ENCODE measurements at regions not wholly inside any gene's neighbourhood (a gene's known extent, or its start where the extent isn't known, plus 50 kb on each side); places are given as distances from the start of the nearest gene placed in this dataset.

DNA sequence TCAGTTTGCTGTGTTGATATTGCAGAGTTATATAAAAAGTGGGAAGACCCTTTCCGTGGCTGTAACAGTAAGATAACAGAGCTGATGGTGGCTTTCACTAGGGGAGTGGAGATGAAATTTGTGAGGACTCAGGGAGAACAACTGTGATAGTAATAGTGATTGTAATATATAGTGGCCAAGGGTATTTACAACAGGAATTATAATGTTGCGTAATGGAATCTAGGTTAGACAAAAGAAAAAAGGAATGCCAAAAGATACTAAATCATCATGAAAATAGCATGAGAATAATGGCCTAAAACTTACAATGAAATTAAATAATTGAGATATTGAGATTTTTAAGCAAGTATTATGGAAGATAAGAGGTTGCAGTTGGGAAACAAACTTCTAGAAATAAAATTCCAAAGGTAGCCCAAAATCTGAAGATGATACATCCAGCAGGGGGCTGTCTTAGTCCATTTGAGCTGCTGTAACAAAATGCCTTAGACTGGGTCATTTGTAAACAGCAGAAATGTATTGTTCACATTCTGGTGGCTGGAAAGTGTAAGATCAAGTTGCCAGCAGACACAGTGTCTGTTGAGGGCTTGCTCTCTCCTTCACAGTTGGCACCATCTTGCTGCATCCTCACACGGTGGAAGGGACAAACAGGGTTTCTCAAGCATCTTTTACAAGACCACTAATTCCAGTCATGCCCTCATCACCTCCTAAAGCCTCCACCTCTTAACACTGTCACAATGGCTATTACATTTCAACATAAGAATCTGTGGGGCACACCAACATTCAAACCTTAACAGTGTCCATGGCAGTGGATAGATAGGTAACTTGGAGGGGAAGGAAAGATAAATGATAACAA lies 711.2 kb downstream of the MRPL39 start:
- no peak for DNase-seq (ENCODE audit: low read depth in 2 of 2)

DNA sequence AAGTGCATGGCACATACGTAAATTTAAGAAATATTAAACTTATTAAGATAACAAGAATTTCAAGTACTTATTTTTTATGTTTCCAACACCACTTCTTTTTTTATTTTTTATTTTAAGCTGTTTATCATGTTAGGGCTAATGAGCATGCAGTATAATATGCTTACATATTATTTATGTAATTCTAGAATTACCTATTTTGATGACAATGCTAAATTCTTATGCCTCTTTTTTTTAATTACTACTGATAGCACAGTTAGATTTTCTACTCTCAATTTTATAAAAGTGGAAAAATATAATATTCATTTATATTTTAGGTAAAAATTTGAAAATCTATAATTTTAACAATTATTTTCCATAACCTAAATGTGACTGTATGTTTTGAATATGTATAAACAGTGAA lies 713.0 kb downstream of the MRPL39 start:
- DNase-seq (ENCODE audit: low read depth in 2 of 2): no peak

- no peak for DNase-seq (ENCODE audit: low read depth in 2 of 2)
Measured at GRCh38 chr21:24890021-24890420, 717.3 kb downstream of the MRPL39 start.

- no peak for DNase-seq (ENCODE audit: low read depth in 2 of 2)
Measured at GRCh38 chr21:24881506-24881905, 725.8 kb downstream of the MRPL39 start.

DNA sequence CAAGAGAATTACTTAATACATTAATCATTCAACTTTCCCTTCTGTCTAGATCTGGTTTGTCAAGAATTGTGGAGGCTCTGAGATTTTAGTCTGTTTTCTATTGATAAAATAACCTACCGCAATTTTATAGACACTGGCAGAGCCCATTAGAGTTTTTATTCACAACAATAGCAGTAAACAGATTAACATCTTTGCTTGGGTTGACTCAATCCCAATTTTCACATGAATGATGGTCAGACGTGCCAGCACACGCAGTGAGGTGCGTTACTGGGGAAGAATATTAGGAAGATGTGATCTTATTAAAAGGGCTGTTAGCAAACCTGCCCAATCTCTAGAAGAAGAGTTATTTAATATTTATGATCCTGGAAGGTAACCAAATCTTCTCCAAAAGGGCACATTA lies 736.6 kb downstream of the MRPL39 start:
- no peak for DNase-seq (ENCODE audit: low read depth in 2 of 2)

DNA sequence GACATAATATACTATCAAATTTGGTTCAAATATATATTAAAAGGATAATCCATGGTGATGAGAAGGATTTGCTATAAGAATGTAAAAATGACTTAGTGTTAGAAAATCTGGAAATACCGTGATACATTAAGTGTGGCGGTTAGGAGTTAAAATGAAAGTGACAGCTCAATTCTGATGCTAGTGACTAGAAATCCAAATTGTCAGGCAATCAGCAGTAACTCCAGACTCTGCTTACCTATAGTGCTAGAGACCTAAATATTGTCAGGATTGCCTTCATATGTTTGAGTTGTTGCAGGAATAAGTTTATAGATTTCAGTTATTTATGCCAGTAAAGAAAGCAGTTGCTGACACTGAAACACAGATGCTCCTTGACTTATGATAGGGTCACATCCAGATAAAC lies 737.4 kb downstream of the MRPL39 start:
- DNase-seq (ENCODE audit: low read depth in 2 of 2): no peak

DNA sequence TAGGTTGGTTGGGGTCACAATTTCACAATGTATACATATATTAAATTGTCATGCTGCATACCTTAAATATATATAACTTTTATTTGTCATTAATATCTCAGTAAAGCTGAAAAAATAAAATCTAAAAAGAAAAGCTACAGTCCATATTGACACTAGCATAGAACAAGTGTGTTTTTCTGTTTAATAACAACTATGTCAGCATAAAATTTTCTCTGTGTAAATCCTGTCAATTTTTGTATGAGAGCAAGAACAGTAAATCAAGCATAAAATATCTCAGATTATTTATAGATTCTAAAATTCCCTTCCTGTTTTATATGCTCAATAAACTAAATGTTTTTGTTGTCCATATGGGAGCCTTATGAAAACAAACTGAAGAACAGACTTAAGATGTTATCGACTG lies 739.2 kb downstream of the MRPL39 start:
- DNase-seq (ENCODE audit: low read depth in 2 of 2): no peak

DNA sequence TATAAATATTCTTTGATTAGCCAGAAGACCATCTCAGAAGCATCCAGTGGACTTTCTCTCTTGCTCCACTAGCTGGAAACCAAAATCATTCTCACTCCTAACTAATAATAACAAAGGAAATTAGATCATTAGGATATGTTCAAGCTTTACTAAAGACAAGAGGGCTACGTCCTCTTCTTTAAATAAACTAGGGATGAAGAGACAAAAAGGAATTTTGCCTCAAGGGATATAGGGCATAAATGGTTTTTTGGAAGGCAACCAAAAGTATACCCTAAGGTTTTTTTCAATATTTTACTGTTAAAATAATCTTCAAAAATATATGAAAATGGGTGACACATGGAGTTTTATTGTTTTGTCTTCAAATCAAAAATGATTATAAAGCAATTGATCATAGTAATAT lies 745.8 kb downstream of the MRPL39 start:
- no peak for DNase-seq (ENCODE audit: low read depth in 2 of 2)

DNA sequence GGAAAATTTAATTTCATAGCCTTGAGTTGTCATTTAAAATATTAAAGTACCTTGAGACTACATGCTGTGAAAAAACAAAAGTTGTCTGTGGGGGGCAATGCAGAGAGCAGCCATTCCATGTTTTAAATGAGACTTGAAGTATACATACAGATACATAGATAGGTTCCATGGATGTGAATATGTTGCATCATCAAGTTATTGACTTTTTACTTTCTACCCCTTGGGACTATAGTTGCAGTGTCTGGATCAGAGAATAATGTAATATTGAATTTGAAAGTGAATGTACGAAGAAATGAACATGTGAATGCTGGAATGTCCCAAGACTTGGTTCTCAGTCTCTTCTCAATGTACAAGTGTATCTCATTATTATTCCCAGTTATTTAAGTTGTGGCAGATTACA lies 751.0 kb downstream of the MRPL39 start:
- DNase-seq (ENCODE audit: low read depth in 2 of 2): no peak

DNA sequence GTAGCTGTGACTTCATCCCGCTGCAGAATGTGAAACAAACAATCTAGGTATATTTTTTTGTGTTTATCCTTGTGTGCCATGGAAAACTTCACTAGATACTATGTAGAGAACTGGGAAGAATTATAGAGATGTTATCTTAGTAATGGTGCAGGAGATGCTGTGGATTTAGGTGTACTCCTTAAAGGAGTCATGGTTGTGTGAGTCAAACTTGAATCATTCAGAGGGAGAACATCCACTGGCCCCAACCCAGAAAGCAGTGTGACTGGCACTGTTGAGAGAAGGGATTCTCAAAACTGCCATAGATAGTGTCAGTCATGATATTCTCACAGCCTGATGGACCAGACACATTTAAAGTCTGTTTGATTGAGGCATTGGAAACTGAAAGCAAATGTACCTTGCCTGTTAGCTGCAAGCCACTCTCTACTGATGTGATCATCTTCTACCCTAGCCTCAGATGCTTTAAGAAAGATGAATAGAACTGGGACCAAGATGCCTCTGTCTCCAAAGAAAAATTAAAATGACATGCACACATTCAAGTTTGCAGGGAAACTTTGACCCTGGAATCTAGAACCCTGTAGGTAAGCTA lies 754.6 kb downstream of the MRPL39 start:
- DNase-seq (ENCODE audit: low read depth in 2 of 2): no peak

DNA sequence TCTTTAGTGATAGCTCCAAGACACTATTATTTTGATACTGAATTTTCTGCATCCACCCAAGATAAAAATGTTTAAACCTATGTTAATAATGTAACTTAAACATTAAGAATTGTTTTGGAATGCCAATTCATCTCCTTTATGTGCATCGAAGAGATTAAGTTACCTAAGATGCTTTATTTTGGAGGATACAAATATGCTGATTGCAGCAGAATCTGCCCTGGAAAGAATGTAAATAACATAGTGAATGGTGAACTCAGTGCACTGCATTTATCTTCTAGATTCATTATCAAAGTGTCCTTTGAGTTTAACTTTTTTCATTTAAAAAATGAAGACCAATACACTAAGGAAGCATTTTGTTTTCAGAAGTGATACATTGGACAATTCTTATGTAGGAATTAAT lies 757.2 kb downstream of the MRPL39 start:
- DNase-seq (ENCODE audit: low read depth in 2 of 2): no peak

GRCh38 chr21:24844671-24845070 lies 762.6 kb downstream of the MRPL39 start:
- no peak for DNase-seq (ENCODE audit: low read depth in 2 of 2)

DNA sequence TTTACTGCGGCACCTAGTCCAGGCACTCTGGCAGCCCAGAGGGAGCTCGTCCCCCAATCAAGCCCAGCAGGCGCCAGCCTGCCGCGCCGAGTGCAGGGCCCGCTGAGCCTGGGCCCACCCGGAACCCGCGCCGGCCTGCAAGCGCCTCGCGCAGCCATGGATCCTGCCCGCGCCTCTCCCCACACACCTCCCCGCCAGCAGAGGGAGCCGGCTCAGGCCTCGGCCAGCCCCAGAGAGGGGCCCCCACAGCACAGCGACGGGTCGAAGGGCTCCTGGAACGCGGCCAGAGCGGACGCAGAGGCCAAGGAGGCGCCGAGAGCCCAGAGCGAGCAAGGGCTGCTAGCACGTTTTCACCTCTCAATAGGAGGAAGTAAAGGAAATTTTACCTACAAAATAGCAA lies 767.0 kb downstream of the MRPL39 start:
- DNase-seq (ENCODE audit: low read depth in 2 of 2): no peak

DNA sequence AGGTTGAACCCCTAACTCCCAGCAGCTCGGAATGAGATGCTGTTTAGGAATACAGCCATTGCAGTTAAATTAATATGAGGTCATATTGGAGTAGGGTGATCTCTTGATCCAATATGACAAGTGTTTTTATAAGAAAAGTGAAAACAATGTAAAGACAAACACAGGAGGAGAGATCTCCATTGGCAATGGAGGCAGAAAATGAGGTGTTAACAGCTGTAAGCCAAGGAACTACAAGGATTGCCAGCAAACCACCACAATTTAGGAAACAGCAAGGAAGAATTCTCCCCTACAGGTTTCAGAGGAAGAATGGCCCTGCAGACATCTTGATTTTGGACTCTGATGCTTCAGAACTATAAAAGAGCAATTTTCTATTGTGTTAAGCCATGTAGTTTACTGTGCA lies 774.3 kb downstream of the MRPL39 start:
- no peak for DNase-seq (ENCODE audit: low read depth in 2 of 2)

DNA sequence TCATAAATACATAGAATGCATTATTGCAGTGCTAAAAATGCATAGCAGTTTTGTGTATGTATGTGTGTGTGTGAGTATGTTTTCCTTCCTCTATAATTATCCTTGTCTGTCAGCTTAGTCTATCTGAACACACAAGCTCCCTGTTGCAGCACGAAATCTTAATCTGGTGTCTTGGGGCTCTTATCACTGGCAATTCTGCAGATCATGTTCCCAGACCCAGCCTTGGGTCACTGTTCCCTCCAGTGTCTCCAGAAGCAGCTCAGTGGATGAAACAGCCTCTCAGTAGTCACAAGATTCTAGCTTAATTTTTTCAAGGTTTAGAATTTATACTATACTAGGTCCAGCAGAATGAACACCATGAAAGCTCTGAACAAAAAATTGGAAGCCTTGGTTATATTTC lies 777.9 kb downstream of the MRPL39 start:
- DNase-seq (ENCODE audit: low read depth in 2 of 2): no peak

GRCh38 chr21:24826822-24827221 lies 780.5 kb downstream of the MRPL39 start:
- DNase-seq (ENCODE audit: low read depth in 2 of 2): no peak

GRCh38 chr21:24825348-24825747 lies 781.9 kb downstream of the MRPL39 start:
- no peak for DNase-seq (ENCODE audit: low read depth in 2 of 2)

DNA sequence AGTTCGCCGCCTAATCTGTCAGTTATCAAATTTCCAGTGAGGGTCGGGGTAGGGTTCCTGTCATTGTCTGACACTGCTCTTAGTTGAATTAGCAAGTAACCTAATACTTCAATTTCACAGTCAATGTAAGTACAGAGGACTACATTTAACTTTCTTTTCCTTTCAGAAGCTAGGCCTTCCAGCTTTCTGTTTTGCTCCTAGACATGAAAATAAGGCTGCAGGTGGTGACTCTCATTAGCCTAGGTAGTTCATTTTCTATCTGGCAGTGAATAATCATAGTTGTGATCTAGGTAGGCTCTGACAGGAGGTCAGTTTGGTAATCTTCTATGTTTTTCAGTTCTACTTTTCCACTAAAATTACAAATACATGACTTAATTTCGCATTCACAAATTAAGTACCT lies 783.1 kb downstream of the MRPL39 start:
- DNase-seq (ENCODE audit: low read depth in 2 of 2): no peak

DNA sequence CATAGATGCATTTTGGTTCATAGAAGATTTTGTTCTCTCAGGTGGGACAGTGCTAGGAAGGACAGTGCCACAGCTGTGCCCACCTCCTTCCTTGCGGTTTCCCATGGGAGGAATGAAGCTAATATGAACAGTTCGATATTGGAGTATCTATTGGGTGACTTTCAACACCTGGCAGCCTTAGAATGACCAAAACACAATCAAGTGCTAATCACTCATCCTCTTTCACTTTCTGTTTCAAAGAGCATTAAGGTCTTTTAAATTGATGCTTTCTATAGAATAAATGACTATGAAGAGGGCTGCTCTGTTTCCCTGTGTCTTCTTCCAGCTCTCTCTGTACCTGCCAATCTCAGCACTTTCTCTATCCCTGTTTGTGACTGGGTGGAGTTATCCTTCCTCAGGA lies 784.0 kb downstream of the MRPL39 start:
- no peak for DNase-seq (ENCODE audit: low read depth in 2 of 2)

DNA sequence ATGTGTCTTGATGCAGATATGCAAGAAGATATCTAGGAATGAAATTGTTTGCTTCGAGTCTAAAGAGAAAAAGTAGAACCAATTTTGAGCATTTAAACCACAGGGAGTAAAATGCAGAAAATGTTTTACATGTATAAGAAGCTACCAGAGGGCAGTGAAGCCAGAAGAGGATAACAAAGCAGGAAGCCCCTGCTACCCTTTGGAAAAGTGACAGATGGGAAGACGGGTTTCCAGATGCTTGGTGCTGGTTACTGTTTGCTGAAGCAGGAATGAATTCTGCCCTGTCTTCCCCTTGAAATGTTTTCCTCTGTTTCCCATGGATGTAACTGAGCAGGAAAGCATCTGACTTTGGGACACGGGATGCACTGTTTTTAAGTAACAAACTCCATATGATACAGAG lies 822.2 kb downstream of the MRPL39 start:
- DNase-seq (ENCODE audit: low read depth in 2 of 2): no peak

DNA sequence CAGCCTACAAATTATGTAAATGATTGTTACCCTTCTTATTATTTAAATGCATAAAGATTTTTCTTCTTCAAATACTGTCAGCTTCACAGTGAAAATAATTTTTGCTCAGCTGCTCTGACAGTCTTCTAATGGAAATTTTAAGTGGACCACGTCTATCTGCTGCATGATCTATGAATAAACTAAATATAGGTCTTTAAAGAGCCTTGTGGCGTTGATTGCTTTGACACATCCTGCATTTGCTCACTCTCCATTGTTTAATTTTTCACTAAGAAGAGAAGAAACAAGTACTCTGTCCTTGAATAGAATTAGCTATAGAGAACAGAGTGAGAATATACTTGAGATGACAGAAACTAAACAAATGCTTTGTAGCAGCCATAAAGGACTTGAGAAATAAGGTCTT lies 826.1 kb downstream of the MRPL39 start:
- DNase-seq (ENCODE audit: low read depth in 2 of 2): no peak

- no peak for DNase-seq (ENCODE audit: low read depth in 2 of 2)
Measured at GRCh38 chr21:24759348-24760075, 847.8 kb downstream of the MRPL39 start.

GRCh38 chr21:24738063-24738462 lies 869.2 kb downstream of the MRPL39 start:
- DNase-seq (ENCODE audit: low read depth in 2 of 2): no peak

Measured in stimulated activated CD4-positive, alpha-beta T cell treated with anti-CD3 and anti-CD28 coated beads, Interleukin-12 subunit alpha, Interleukin-12 subunit beta, amount 100 ng/mL, for 24 hours (primary cell).